Endothelial cell of umbilical vein (primary cell): ENCODE measurements at regions not wholly inside any gene's neighbourhood (a gene's known extent, or its start where the extent isn't known, plus 50 kb on each side); places are given as distances from the start of the nearest gene placed in this dataset.

Experiments used
- BruUV-seq: library from RNA; stranded (reverse); fragments of 400-500 nt; replicated peaks from 2 replicates; lab custom pipeline; 2021; lab: Mats Ljungman, UMichigan
- CTCF ChIA-PET: fragments of 300-600, 350-600 bp; sonication (Branson Sonifier 250); formaldehyde crosslinking; loops from one replicate; lab custom pipeline; 2021; ENCODE audit warnings: antibody characterized with exemption, inconsistent platforms; lab: Charles Lee
- POLR2A ChIA-PET: fragments of 300-600, 350-600 bp; sonication (Branson Sonifier 250); formaldehyde crosslinking; loops from one replicate; lab custom pipeline; 2021; ENCODE audit warnings: antibody characterized with exemption, inconsistent platforms; lab: Charles Lee
- DNase-seq: peaks from one replicate; pipeline ENCODE4 v3.0.0-alpha.2; 2011; ENCODE audit warnings: low read depth, low spot score
- FAIRE-seq: peaks from 2 replicates; lab custom pipeline; 2011; peaks lifted over from hg19 to GRCh38; lab: Jason Lieb, UNC
- H2AFZ ChIP-seq: 2 replicates; pipeline ENCODE4 v1.6.0; 2012; ENCODE audit warnings: low read depth, low read length, control low read depth, inconsistent platforms
- H3K27ac ChIP-seq: 2 replicates; pipeline ENCODE4 v1.5.1; 2011; ENCODE audit warnings: low read depth, mild to moderate bottlenecking, control low read depth, low read length, moderate library complexity; ENCODE audit not compliant: insufficient read depth
- H3K27me3 ChIP-seq, 2 experiments: 2 replicates each; pipeline versions ENCODE4 v1.6.0 to v1.6.1; 2011; ENCODE audit warnings: low read length in 2 of 2, mixed read lengths in 1 of 2; ENCODE audit not compliant: control insufficient read depth in 2 of 2, insufficient read depth in 2 of 2
- H3K36me3 ChIP-seq, 2 experiments: 2 replicates in 1 of 2; 3 replicates in 1 of 2; pipeline ENCODE4 v1.5.1; 2011; ENCODE audit warnings: low read length in 2 of 2, mild to moderate bottlenecking in 1 of 2, moderate library complexity in 1 of 2; ENCODE audit not compliant: control insufficient read depth in 2 of 2, insufficient read depth in 2 of 2; ENCODE audit errors: extremely low read depth in 1 of 2
- H3K4me1 ChIP-seq: 3 replicates; pipeline ENCODE4 v1.5.1; 2011; ENCODE audit warnings: mild to moderate bottlenecking, low read length; ENCODE audit not compliant: control insufficient read depth, insufficient read depth; ENCODE audit errors: extremely low read depth
- H3K4me2 ChIP-seq: 2 replicates; pipeline ENCODE4 v1.6.1; 2011; ENCODE audit warnings: low read length, control low read depth, mixed read lengths; ENCODE audit not compliant: insufficient read depth
- H3K4me3 ChIP-seq, 3 experiments: fragments of 200-600 bp in 1 of 3; sonication (generic), shearing (Covaris generic) in 1 of 3; replicated peaks in 1 of 3; 2 replicates each; pipeline ENCODE4 v1.5.1; 2011 to 2016; ENCODE audit warnings: control low read depth in 3 of 3, low read length in 3 of 3, mild to moderate bottlenecking in 2 of 3, inconsistent platforms in 1 of 3, low read depth in 1 of 3, moderate library complexity in 1 of 3; ENCODE audit not compliant: insufficient read depth in 1 of 3
- H3K79me2 ChIP-seq: 2 replicates; pipeline ENCODE4 v1.6.0; 2012; ENCODE audit warnings: low read length, inconsistent platforms; ENCODE audit not compliant: control insufficient read depth, insufficient read depth
- H3K9ac ChIP-seq: replicated peaks from 2 replicates; pipeline ENCODE3; 2011; ENCODE audit warnings: low read length, control low read depth; ENCODE audit not compliant: insufficient read depth; ENCODE audit errors: extremely low read depth
- H3K9me1 ChIP-seq: replicated peaks from 3 replicates; pipeline ENCODE4 v1.6.0; 2011; ENCODE audit warnings: mild to moderate bottlenecking, low read length; ENCODE audit not compliant: control insufficient read depth, insufficient read depth; ENCODE audit errors: extremely low read depth
- H3K9me3 ChIP-seq: replicated peaks from 2 replicates; pipeline ENCODE4 v1.5.1; 2012; ENCODE audit warnings: low read length, inconsistent platforms; ENCODE audit not compliant: control insufficient read depth, insufficient read depth
- H4K20me1 ChIP-seq: replicated peaks from 2 replicates; pipeline ENCODE3; 2011; ENCODE audit warnings: mild to moderate bottlenecking, low read length; ENCODE audit not compliant: control insufficient read depth, insufficient read depth; ENCODE audit errors: extremely low read depth
- CTCF ChIP-seq, 2 donors: IDR thresholded peaks; 1 replicate in 1 of 2; 2 replicates in 1 of 2; pipeline ENCODE4 v1.5.1; 2011; ENCODE audit warnings: low read length in 2 of 2, mild to moderate bottlenecking in 2 of 2, moderate library complexity in 2 of 2, control low read depth in 1 of 2, inconsistent platforms in 1 of 2, low read depth in 1 of 2; ENCODE audit not compliant: insufficient read depth in 1 of 2; ENCODE audit errors: extremely low read depth in 1 of 2
- EZH2 ChIP-seq: IDR thresholded peaks from 2 replicates; pipeline ENCODE4 v1.6.1; 2012; ENCODE audit warnings: borderline replicate concordance, low read depth, mild to moderate bottlenecking, moderate library complexity, low read length, inconsistent platforms; ENCODE audit not compliant: severe bottlenecking
- FOS ChIP-seq: IDR thresholded peaks from 2 replicates; pipeline ENCODE4 v1.6.1; 2011; ENCODE audit warnings: mild to moderate bottlenecking, low read length, moderate library complexity, borderline replicate concordance; ENCODE audit not compliant: insufficient read depth
- GATA2 ChIP-seq: IDR thresholded peaks from 2 replicates; pipeline ENCODE4 v1.7.0; 2011; ENCODE audit warnings: low read depth, mild to moderate bottlenecking, moderate library complexity, mixed read lengths, low read length; ENCODE audit not compliant: insufficient read length, insufficient read depth
- JUN ChIP-seq: IDR thresholded peaks from 2 replicates; pipeline ENCODE4 v1.6.1; 2011; ENCODE audit warnings: borderline replicate concordance, low read depth; ENCODE audit not compliant: insufficient read length, insufficient read depth
- MYC ChIP-seq: IDR thresholded peaks from one replicate; pipeline ENCODE4 v1.6.1; 2011; ENCODE audit warnings: mild to moderate bottlenecking, low read depth, low read length
- POLR2A ChIP-seq: IDR thresholded peaks from 2 replicates; pipeline ENCODE4 v1.6.1; 2012; ENCODE audit warnings: low read depth, mild to moderate bottlenecking, control low read depth, low read length
- POLR2AphosphoS5 ChIP-seq: IDR thresholded peaks from 2 replicates; pipeline ENCODE4 v1.6.1; 2012; ENCODE audit warnings: low read depth, mild to moderate bottlenecking, control low read depth, low read length, moderate library complexity; ENCODE audit not compliant: insufficient read depth
- dilution Hi-C: fragments of 300-500 bp; cut with MboI; formaldehyde crosslinking; loops from one replicate; pipeline ENCODE4 v1.15.0; 2019; ENCODE audit warnings: low sequenced_read_pairs; ENCODE audit not compliant: extremely low pct_ligation_motif_present
- intact Hi-C: fragments of 100-400 bp; cut with micrococcal nuclease; formaldehyde crosslinking; loops from one replicate; pipeline ENCODE4 v1.10.0; 2022
- TF ChIP-seq, protein P1 (sequence below): IDR thresholded peaks from 2 replicates; pipeline ENCODE4 v1.6.1; 2011; ENCODE audit not compliant: insufficient read depth, insufficient read length

DNA sequence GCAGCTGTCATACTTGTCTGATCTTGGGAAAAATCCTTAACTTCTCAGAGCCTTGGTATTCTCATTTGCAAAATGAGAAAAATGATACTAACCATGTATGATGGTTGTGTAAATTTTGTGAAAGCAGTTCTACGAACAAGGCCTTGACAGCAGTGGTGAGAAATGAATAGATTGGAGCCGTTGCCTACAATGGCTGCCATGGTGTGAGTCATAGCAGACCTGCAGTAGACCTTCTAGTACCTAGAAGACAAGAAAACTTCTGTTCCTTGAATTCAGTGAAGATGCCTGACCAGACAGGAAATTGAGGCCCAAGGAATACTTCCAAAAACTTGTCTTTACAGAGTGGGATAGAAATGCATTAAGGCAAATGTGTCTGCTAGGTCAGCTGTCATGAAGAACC lies 338.9 kb downstream of the QKI start:
- Histone ChIP-seq H3K9me1 (no peaks in the 10 kb centered on the region), H3K27ac (no peak overlapping the region), H3K4me2 (no peak overlapping the region), H2AFZ (no peak overlapping the region), H3K4me1 (no peaks in the 10 kb centered on the region), H3K27me3 (no peaks in the 10 kb centered on the region), H3K36me3 (no peaks in the 10 kb centered on the region), H3K79me2 (no peaks in the 10 kb centered on the region), H4K20me1 (no peaks in the 10 kb centered on the region), H3K4me3 (no peak overlapping the region), H3K9me3 (no peaks in the 10 kb centered on the region), H3K9ac (no peak overlapping the region)
- FAIRE-seq: no peak
- intact Hi-C loops: no loop called here
- ChIA-PET POLR2A (no interaction called here), CTCF (interaction anchor here (0.6 kb wide), 1 partner anchor 27 kb away, joined by 3 read pairs; no protein-coding TSS in a partner anchor)
- DNase-seq: no peak
- dilution Hi-C loops: no loop called here
- TF ChIP-seq CTCF (IDR thresholded peaks at IDR 0.05; ENCODE audit: extremely low read depth in 1 of 2, insufficient read depth in 1 of 2, low read depth in 1 of 2, low read length in 2 of 2): no peak
- TF ChIP-seq, protein P1, sequence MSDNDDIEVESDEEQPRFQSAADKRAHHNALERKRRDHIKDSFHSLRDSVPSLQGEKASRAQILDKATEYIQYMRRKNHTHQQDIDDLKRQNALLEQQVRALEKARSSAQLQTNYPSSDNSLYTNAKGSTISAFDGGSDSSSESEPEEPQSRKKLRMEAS: no peak
- TF ChIP-seq GATA2: no peak
- no peak for TF ChIP-seq POLR2AphosphoS5
- no peak for TF ChIP-seq EZH2
- no peak for TF ChIP-seq JUN
- TF ChIP-seq POLR2A: no peak
- TF ChIP-seq FOS: no peak
- no peak for TF ChIP-seq MYC
- BruUV-seq: no TSS peak
